Body of pancreas (tissue), 4 donors: ENCODE measurements at regions not wholly inside any gene's neighbourhood (a gene's known extent, or its start where the extent isn't known, plus 50 kb on each side); places are given as distances from the start of the nearest gene placed in this dataset.

Experiments used
- CTCF ChIP-seq, 7 experiments: fragments of 450-650 bp in 4 of 7; fragments of 200-600 bp in 3 of 7; sonication (generic) in 3 of 7; IDR thresholded peaks; one replicate each; pipeline ENCODE4 v1.5.1; 2016 to 2019; ENCODE audit warnings: antibody characterized with exemption in 7 of 7
- POLR2A ChIP-seq, 3 donors: fragments of 450-650 bp; IDR thresholded peaks; one replicate each; pipeline ENCODE4 v1.6.1; 2016; ENCODE audit warnings: antibody characterized with exemption in 3 of 3, mild to moderate bottlenecking in 2 of 3

DNA sequence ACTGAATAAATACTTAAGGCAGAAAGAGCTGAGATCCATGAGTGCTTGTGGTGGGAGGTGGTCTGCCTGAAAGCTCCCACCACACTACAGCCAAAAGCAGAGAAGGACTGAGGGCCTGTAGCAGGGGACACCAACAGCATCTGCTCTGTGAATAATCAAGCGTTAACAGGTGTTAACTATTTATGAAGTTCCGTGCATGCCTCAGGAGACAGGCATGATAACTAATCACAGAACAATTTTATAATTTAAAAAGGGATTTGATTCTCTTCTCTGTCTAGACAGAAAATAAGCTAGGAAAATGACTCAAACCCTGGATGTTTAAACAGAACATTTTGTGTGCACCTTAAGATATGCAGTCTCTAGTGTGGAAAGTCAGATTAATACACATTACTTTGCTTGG is 61.5 kb upstream of the GHITM start:
- TF ChIP-seq CTCF (IDR thresholded peaks at IDR 0.05) (no peak), POLR2A (IDR thresholded peaks at IDR 0.05) (no peak)
